ENCODE measurements at regions not wholly inside any gene's neighbourhood (a gene's known extent, or its start where the extent isn't known, plus 50 kb on each side); places are given as distances from the start of the nearest gene placed in this dataset.
"Not testable (repeated sequence)": the region's sequence is repeated elsewhere in the genome, so short reads cannot be mapped to it uniquely, and the experiment has no call there.

- DNase-seq, result no peak
These were observed 597.1 kb upstream of the B3GAT1 start for GRCh38 chr11:135009125-135009524.

GRCh38 chr11:135008412-135008811 is 596.4 kb upstream of the B3GAT1 start:
- DNase-seq, result no peak

GRCh38 chr11:135008001-135008405 is 596.0 kb upstream of the B3GAT1 start:
- DNase-seq, result no peak

GRCh38 chr11:135006800-135007199 is 594.8 kb upstream of the B3GAT1 start:
- DNase-seq, result no peak

GRCh38 chr11:135004495-135004894 is 592.5 kb upstream of the B3GAT1 start:
- no peak for DNase-seq

GRCh38 chr11:135002236-135002635 is 590.2 kb upstream of the B3GAT1 start:
- DNase-seq, result no peak

GRCh38 chr11:135001581-135001980 is 589.5 kb upstream of the B3GAT1 start:
- DNase-seq, result no peak

GRCh38 chr11:135001065-135001464 is 589.0 kb upstream of the B3GAT1 start:
- DNase-seq, result not testable (repeated sequence)

- DNase-seq, result no peak
These were observed 587.5 kb upstream of the B3GAT1 start for GRCh38 chr11:134999590-134999989.

GRCh38 chr11:134997652-134998320 is 585.7 kb upstream of the B3GAT1 start:
- DNase-seq, result no peak

GRCh38 chr11:134995741-134996140 is 583.7 kb upstream of the B3GAT1 start:
- DNase-seq, result no peak

GRCh38 chr11:134994431-134994830 is 582.4 kb upstream of the B3GAT1 start:
- DNase-seq, result no peak

- DNase-seq, result no peak
These were observed 581.7 kb upstream of the B3GAT1 start for GRCh38 chr11:134993691-134994243.

- DNase-seq, result no peak
These were observed 580.9 kb upstream of the B3GAT1 start for GRCh38 chr11:134992981-134993380.

- DNase-seq, result no peak
These were observed 576.5 kb upstream of the B3GAT1 start for GRCh38 chr11:134988495-134988894.

GRCh38 chr11:134987822-134988221 is 575.8 kb upstream of the B3GAT1 start:
- no peak for DNase-seq

GRCh38 chr11:134987223-134987768 is 575.3 kb upstream of the B3GAT1 start:
- DNase-seq, result no peak

GRCh38 chr11:134984421-134984820 is 572.4 kb upstream of the B3GAT1 start:
- DNase-seq, result no peak

- not testable (repeated sequence) for DNase-seq
These were observed 570.4 kb upstream of the B3GAT1 start for GRCh38 chr11:134982432-134982831.

- no peak for DNase-seq
These were observed 569.8 kb upstream of the B3GAT1 start for GRCh38 chr11:134981835-134982234.

GRCh38 chr11:134980819-134981710 is 569.0 kb upstream of the B3GAT1 start:
- DNase-seq, result no peak

GRCh38 chr11:134979089-134979457 is 567.0 kb upstream of the B3GAT1 start:
- DNase-seq, result not testable (repeated sequence)

GRCh38 chr11:134978388-134979088 is 566.5 kb upstream of the B3GAT1 start:
- DNase-seq, result no peak
